Keratinocyte (primary cell): ENCODE measurements at regions not wholly inside any gene's neighbourhood (a gene's known extent, or its start where the extent isn't known, plus 50 kb on each side); places are given as distances from the start of the nearest gene placed in this dataset.

Source experiments
- DNase-seq: peaks from one replicate; pipeline ENCODE4 v3.0.0-alpha.2; 2011; ENCODE audit warnings: low read depth, missing footprints, low spot score
- FAIRE-seq: peaks from 2 replicates; lab custom pipeline; 2011; peaks lifted over from hg19 to GRCh38; lab: Jason Lieb, UNC
- H2AFZ ChIP-seq: 2 replicates; pipeline ENCODE4 v1.6.0; 2012; ENCODE audit warnings: low read length, control low read depth, inconsistent platforms; ENCODE audit not compliant: control insufficient read depth
- H3K27ac ChIP-seq: 2 replicates; pipeline ENCODE4 v1.5.1; 2011; ENCODE audit warnings: low read length; ENCODE audit not compliant: control insufficient read depth, insufficient read depth
- H3K27me3 ChIP-seq: 3 replicates; pipeline ENCODE4 v1.6.0; 2011; ENCODE audit warnings: low read length; ENCODE audit not compliant: control insufficient read depth, insufficient read depth; ENCODE audit errors: extremely low read depth
- H3K36me3 ChIP-seq, 2 experiments: 2 replicates in 1 of 2; 3 replicates in 1 of 2; pipeline ENCODE4 v1.5.1; 2011; ENCODE audit warnings: low read length in 2 of 2, mild to moderate bottlenecking in 1 of 2; ENCODE audit not compliant: control insufficient read depth in 2 of 2, insufficient read depth in 2 of 2; ENCODE audit errors: extremely low read depth in 1 of 2
- H3K4me1 ChIP-seq: 3 replicates; pipeline ENCODE4 v1.5.1; 2011; ENCODE audit warnings: low read length; ENCODE audit not compliant: control insufficient read depth, insufficient read depth; ENCODE audit errors: extremely low read depth
- H3K4me2 ChIP-seq: 3 replicates; pipeline ENCODE4 v1.6.0; 2011; ENCODE audit warnings: low read depth, low read length; ENCODE audit not compliant: control insufficient read depth, insufficient read depth; ENCODE audit errors: extremely low read depth
- H3K4me3 ChIP-seq, 3 experiments: fragments of 200-600 bp in 1 of 3; sonication (generic) in 1 of 3; 2 replicates in 2 of 3; 3 replicates in 1 of 3; pipeline ENCODE4 v1.5.1; 2011 to 2016; ENCODE audit warnings: low read length in 3 of 3, mild to moderate bottlenecking in 3 of 3, control low read depth in 2 of 3, inconsistent platforms in 1 of 3, low read depth in 1 of 3, mixed read lengths in 1 of 3, mixed run types in 1 of 3, moderate library complexity in 1 of 3; ENCODE audit not compliant: control insufficient read depth in 2 of 3, insufficient read depth in 2 of 3; ENCODE audit errors: extremely low read depth in 1 of 3
- H3K79me2 ChIP-seq: 2 replicates; pipeline ENCODE4 v1.6.0; 2012; ENCODE audit warnings: low read length; ENCODE audit not compliant: control insufficient read depth, insufficient read depth
- H3K9ac ChIP-seq: 3 replicates; pipeline ENCODE4 v1.6.0; 2011; ENCODE audit warnings: low read length; ENCODE audit not compliant: control insufficient read depth, insufficient read depth; ENCODE audit errors: extremely low read depth
- H3K9me1 ChIP-seq: 3 replicates; pipeline ENCODE4 v1.6.0; 2011; ENCODE audit warnings: low read length; ENCODE audit not compliant: control insufficient read depth, insufficient read depth; ENCODE audit errors: extremely low read depth
- H3K9me3 ChIP-seq: 2 replicates; pipeline ENCODE4 v1.5.1; 2012; ENCODE audit warnings: low read depth, low read length; ENCODE audit not compliant: control insufficient read depth
- H4K20me1 ChIP-seq: 3 replicates; pipeline ENCODE4 v1.6.0; 2011; ENCODE audit warnings: low read length; ENCODE audit not compliant: control insufficient read depth, insufficient read depth; ENCODE audit errors: extremely low read depth
- CTCF ChIP-seq, 3 experiments: IDR thresholded peaks in 1 of 3; conservative IDR thresholded peaks in 1 of 3; optimal IDR thresholded peaks in 1 of 3; 2 replicates in 2 of 3; 3 replicates in 1 of 3; pipeline versions ENCODE3 to v1.5.1; 2011; ENCODE audit warnings: low read length in 3 of 3, mild to moderate bottlenecking in 3 of 3, moderate library complexity in 2 of 3, control low read depth in 1 of 3, inconsistent platforms in 1 of 3; ENCODE audit not compliant: insufficient read depth in 2 of 3; ENCODE audit errors: extremely low read depth in 1 of 3
- EZH2 ChIP-seq: IDR thresholded peaks from one replicate; pipeline ENCODE4 v1.6.1; 2012; ENCODE audit warnings: inconsistent platforms, mild to moderate bottlenecking, low read length, moderate library complexity
- dilution Hi-C: fragments of 300-500 bp; cut with MboI; formaldehyde crosslinking; loops from one replicate; pipeline ENCODE4 v1.7.0; 2020; ENCODE audit warnings: low sequenced_read_pairs; ENCODE audit not compliant: extremely low pct_ligation_motif_present

GRCh38 chr5:34580983-34581382 is 75.1 kb upstream of the RAI14 start:
- H4K20me1 ChIP-seq: no peaks in the 10 kb centered on the region
- no peak overlapping the region for H3K4me3 ChIP-seq
- H3K9ac ChIP-seq: no peak overlapping the region
- dilution Hi-C loops: no loop called here
- no peaks in the 10 kb centered on the region for H3K9me3 ChIP-seq
- no peaks in the 10 kb centered on the region for H3K9me1 ChIP-seq
- H3K79me2 ChIP-seq: no peaks in the 10 kb centered on the region
- no peak overlapping the region for H2AFZ ChIP-seq
- FAIRE-seq: no peak
- no peaks in the 10 kb centered on the region for H3K27me3 ChIP-seq
- peaks cover 14% of the 10 kb centered on the region for H3K4me1 ChIP-seq
- no peak overlapping the region for H3K4me2 ChIP-seq
- no peak overlapping the region for H3K27ac ChIP-seq
- DNase-seq: no peak
- no peaks in the 10 kb centered on the region for H3K36me3 ChIP-seq
- TF ChIP-seq CTCF (optimal IDR thresholded peaks at IDR 0.05 in 1 of 3, IDR thresholded peaks at IDR 0.05 in 1 of 3, conservative IDR thresholded peaks at IDR 0.05 in 1 of 3; ENCODE audit: extremely low read depth in 1 of 3, insufficient read depth in 2 of 3, low read length in 3 of 3) (no peak), EZH2 (no peak)

DNA sequence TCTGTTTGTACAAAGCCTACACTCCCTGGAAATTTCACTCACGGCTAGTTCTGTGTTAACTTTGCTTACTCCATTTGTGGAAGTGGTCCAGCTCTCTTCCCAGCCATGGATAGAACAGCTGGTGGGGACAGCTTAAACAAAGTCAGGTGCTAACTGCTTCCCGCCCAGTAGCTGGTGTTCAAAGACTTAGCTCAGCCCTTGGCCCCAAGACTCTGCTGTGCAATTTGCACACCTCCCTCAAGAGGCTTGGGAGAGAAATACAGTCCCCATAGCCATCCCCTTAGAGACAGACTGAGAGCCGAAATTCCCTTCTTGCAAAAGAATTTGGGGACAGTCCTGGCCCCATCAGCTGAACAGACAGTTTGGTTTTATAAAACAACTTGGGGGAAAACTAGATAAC is 73.8 kb upstream of the RAI14 start:
- Histone ChIP-seq H2AFZ (no peak overlapping the region), H4K20me1 (no peaks in the 10 kb centered on the region), H3K27ac (no peak overlapping the region), H3K36me3 (no peaks in the 10 kb centered on the region), H3K9ac (no peak overlapping the region), H3K4me2 (no peak overlapping the region), H3K4me3 (no peak overlapping the region), H3K9me1 (no peaks in the 10 kb centered on the region), H3K79me2 (no peaks in the 10 kb centered on the region), H3K27me3 (no peaks in the 10 kb centered on the region), H3K9me3 (no peaks in the 10 kb centered on the region), H3K4me1 (peaks cover 28% of the 10 kb centered on the region)
- TF ChIP-seq EZH2: no peak
- TF ChIP-seq CTCF (optimal IDR thresholded peaks at IDR 0.05 in 1 of 3, IDR thresholded peaks at IDR 0.05 in 1 of 3, conservative IDR thresholded peaks at IDR 0.05 in 1 of 3; ENCODE audit: extremely low read depth in 1 of 3, insufficient read depth in 2 of 3, low read length in 3 of 3): no peak
- no peak for DNase-seq
- dilution Hi-C loops: no loop called here
- no peak for FAIRE-seq
